Dendritic cell treated with granulocyte-macrophage colony-stimulating factor and Interleukin-4, amounts not matched to agents 40 ng/mL and 50 ng/mL, for 4 days (primary cell): ENCODE measurements at regions not wholly inside any gene's neighbourhood (a gene's known extent, or its start where the extent isn't known, plus 50 kb on each side); places are given as distances from the start of the nearest gene placed in this dataset.

Source experiments
- H3K27ac Mint-ChIP-seq: one replicate; pipeline ENCODE4 v1.8.0; 2022; ENCODE audit warnings: mild to moderate bottlenecking, mixed read lengths
- H3K27me3 Mint-ChIP-seq: one replicate; pipeline ENCODE4 v1.8.0; 2022; ENCODE audit warnings: mild to moderate bottlenecking, mixed read lengths
- H3K36me3 Mint-ChIP-seq: one replicate; pipeline ENCODE4 v1.8.0; 2022; ENCODE audit warnings: low read depth, mixed read lengths
- H3K4me1 Mint-ChIP-seq: one replicate; pipeline ENCODE4 v1.8.0; 2022; ENCODE audit warnings: low read depth, mixed read lengths
- H3K4me3 Mint-ChIP-seq: one replicate; pipeline ENCODE4 v1.8.0; 2022; ENCODE audit warnings: mild to moderate bottlenecking, moderate library complexity, mixed read lengths
- H3K9me3 Mint-ChIP-seq: one replicate; pipeline ENCODE4 v1.8.0; 2022; ENCODE audit warnings: mixed read lengths
- intact Hi-C: fragments of 100-400 bp; cut with micrococcal nuclease; formaldehyde crosslinking; loops from one replicate; pipeline ENCODE4 v1.15.0; 2022

DNA sequence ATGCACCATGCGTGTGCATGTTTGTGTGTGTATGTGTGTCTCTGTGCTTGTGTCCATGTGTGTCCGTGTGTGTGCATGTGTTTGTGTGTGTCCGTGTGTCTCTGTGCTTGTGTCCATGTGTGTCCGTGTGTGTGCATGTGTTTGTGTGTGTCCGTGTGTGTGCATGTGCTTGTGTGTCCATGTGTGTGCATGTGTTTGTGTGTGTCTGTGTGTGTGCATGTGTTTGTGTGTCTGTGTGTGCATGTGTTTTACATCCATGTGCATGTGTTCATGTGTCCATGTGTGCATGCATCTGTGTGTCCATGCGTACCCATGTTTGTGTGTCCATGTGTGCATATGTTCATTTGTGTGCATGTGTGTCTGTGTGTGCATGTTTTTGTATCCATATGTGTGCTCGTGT lies 100.5 kb downstream of the LBH start:
- H3K27me3 Mint-ChIP-seq = peaks cover 42% of the 10 kb centered on the region
- no peaks in the 10 kb centered on the region for H3K36me3 Mint-ChIP-seq
- peaks cover under 1% of the 10 kb centered on the region for H3K4me1 Mint-ChIP-seq
- no peak overlapping the region for H3K27ac Mint-ChIP-seq
- intact Hi-C loops = no loop called here
- no peak overlapping the region for H3K4me3 Mint-ChIP-seq
- peaks cover 13% of the 10 kb centered on the region for H3K9me3 Mint-ChIP-seq

- Mint-ChIP-seq H3K4me1 (peaks cover 7% of the 10 kb centered on the region), H3K4me3 (no peak overlapping the region), H3K36me3 (no peaks in the 10 kb centered on the region), H3K9me3 (peaks cover 13% of the 10 kb centered on the region), H3K27me3 (peaks cover 48% of the 10 kb centered on the region), H3K27ac (no peak overlapping the region)
- intact Hi-C loops = no loop called here
Measured at GRCh38 chr2:30332791-30333453, 101.6 kb downstream of the LBH start.

DNA sequence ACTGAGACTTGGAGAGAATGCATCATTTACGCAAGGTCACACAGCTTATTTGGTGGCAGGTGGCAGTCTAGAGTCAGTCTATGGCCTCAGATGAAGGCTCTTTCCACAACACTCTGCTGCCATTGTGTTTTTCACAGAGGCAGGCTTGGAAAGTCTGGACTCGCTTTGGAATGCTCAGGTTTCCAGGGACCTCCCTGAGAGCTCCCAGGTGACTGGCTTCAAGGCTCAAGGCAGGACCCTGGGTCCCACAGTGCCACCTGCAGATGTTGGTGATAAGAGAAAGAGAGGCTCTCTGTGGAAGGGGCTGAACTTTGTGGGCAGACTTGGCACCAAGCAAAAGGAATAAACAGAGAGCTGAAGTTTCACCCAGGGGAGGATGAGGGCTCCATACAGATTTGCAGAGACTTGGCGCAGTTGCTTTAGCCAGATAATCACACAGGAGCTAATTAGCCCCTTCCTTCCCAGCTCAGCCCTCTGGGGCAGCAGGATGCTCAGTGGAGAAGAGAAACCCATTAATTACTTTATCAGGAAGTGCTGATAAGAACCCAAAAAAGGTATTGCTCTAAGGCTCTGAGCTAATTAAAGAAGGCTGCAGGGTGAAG lies 103.5 kb downstream of the LBH start:
- H3K27me3 Mint-ChIP-seq = peaks cover 40% of the 10 kb centered on the region

GRCh38 chr2:30336084-30336483 lies 104.8 kb downstream of the LBH start:
- Mint-ChIP-seq H3K9me3 (peaks cover 11% of the 10 kb centered on the region), H3K27me3 (peaks cover 34% of the 10 kb centered on the region), H3K36me3 (no peaks in the 10 kb centered on the region), H3K27ac (no peak overlapping the region), H3K4me1 (peaks cover 7% of the 10 kb centered on the region), H3K4me3 (no peak overlapping the region)
- intact Hi-C loops = no loop called here

More for the DNA sequence above, 103.5 kb downstream of the LBH start:
- H3K9me3 Mint-ChIP-seq = peaks cover 13% of the 10 kb centered on the region
- no peak overlapping the region for H3K4me3 Mint-ChIP-seq
- H3K4me1 Mint-ChIP-seq = peaks cover 7% of the 10 kb centered on the region
- no peak overlapping the region for H3K27ac Mint-ChIP-seq
- H3K36me3 Mint-ChIP-seq = no peaks in the 10 kb centered on the region
- intact Hi-C loops = no loop called here

DNA sequence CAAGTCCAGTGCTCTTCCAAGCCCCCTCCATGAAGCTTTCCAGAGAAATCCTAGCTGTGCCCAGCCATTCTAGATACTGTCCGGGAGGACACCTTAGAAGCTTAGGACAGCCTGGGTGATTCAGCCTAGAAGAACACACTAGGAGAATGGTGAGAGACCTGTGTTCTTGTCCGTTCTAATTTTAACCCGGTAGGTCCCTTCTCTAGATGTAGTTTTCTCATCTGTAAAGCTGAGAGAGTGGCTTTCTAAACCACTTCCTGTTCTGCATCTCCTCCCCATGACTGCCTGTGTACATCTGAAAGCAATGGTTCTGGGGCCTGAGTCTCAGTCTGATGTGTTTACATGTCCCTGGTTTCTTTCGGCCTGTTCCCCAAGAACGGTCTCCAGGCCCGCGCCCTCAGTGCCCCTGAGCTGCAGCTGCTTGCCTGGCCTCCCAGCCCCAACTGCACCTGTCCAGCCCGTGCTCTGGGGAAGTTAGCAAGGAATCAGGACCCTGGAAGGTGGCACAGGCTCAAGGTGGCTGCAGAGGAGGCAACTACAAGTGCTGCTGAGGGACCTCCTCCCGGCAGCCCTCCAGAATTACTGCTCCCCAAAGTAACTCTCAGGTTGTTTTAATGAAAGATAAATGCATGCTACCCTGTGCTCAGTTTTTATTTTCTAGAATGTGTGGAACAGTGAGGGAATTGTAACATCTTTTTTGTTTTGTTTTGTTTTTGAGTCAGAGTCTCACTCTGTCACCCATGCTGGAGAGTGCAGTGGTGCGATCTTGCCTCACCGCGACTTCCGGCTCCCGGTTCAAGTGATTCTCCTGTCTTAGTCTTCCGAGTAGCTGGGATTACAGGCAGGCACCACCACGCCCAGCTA lies 105.9 kb downstream of the LBH start:
- Mint-ChIP-seq H3K27ac (no peak overlapping the region), H3K9me3 (peaks cover 5% of the 10 kb centered on the region), H3K36me3 (no peaks in the 10 kb centered on the region), H3K4me3 (no peak overlapping the region), H3K27me3 (peaks cover 34% of the 10 kb centered on the region), H3K4me1 (peaks cover 7% of the 10 kb centered on the region)
- intact Hi-C loops = no loop called here

- no peak overlapping the region for H3K27ac Mint-ChIP-seq
- H3K27me3 Mint-ChIP-seq = peaks cover 33% of the 10 kb centered on the region
- no peak overlapping the region for H3K4me3 Mint-ChIP-seq
- peaks cover 17% of the 10 kb centered on the region for H3K9me3 Mint-ChIP-seq
- H3K36me3 Mint-ChIP-seq = no peaks in the 10 kb centered on the region
- H3K4me1 Mint-ChIP-seq = peaks cover 7% of the 10 kb centered on the region
- intact Hi-C loops = no loop called here
Measured at GRCh38 chr2:30338475-30338874, 107.1 kb downstream of the LBH start.

GRCh38 chr2:30339071-30339470 lies 107.7 kb downstream of the LBH start:
- intact Hi-C loops = no loop called here
- H3K4me3 Mint-ChIP-seq = no peak overlapping the region
- H3K36me3 Mint-ChIP-seq = no peaks in the 10 kb centered on the region
- H3K4me1 Mint-ChIP-seq = peaks cover 7% of the 10 kb centered on the region
- H3K27me3 Mint-ChIP-seq = peaks cover 28% of the 10 kb centered on the region
- peaks cover 17% of the 10 kb centered on the region for H3K9me3 Mint-ChIP-seq
- H3K27ac Mint-ChIP-seq = no peak overlapping the region

GRCh38 chr2:30341500-30342267 lies 105.4 kb upstream of the LCLAT1 start:
- H3K27ac Mint-ChIP-seq = no peak overlapping the region
- no peak overlapping the region for H3K4me3 Mint-ChIP-seq
- H3K27me3 Mint-ChIP-seq = peaks cover 17% of the 10 kb centered on the region
- H3K9me3 Mint-ChIP-seq = peaks cover 17% of the 10 kb centered on the region
- H3K4me1 Mint-ChIP-seq = peaks cover 7% of the 10 kb centered on the region
- no peaks in the 10 kb centered on the region for H3K36me3 Mint-ChIP-seq
- intact Hi-C loops = no loop called here

DNA sequence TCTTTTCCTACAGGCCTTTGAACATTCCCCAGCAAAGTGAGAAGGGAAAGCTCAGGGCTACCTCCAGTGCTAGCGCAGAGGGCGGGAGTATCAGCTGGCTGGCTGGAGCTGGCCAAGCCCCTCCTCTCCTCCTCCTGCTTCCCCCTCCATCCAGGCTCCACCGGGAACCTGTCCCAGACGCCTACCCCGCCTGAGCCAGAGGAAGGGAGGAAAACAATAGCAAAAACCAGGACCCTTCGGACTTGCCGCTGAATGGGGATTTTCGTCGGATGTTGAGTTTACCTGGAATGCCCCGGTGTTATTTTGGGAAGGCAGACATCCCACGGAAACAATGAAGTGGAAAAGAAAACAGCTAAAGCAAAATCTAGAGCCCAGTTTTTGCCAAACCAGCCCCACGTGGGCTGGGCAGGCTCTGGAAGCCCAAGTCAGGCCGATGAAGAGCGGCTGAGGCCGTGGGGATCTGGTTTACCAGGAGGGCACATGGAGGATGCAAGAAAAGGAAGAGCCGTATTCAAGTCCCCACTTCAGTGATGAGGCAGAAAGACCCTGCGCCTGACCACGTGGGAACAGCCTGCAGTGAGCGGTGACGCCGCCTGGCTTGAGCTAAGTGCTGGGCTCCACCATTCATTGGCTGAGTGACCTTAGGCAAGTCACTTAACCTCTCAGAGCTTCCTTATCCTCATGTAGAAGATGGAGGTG lies 100.4 kb upstream of the LCLAT1 start:
- no peak overlapping the region for H3K27ac Mint-ChIP-seq
- peaks cover 15% of the 10 kb centered on the region for H3K27me3 Mint-ChIP-seq
- no peaks in the 10 kb centered on the region for H3K4me1 Mint-ChIP-seq
- no peak overlapping the region for H3K4me3 Mint-ChIP-seq
- H3K36me3 Mint-ChIP-seq = no peaks in the 10 kb centered on the region
- H3K9me3 Mint-ChIP-seq = peaks cover 17% of the 10 kb centered on the region
- intact Hi-C loops = no loop called here

- Mint-ChIP-seq H3K27ac (no peak overlapping the region), H3K4me1 (no peaks in the 10 kb centered on the region)
Measured at GRCh38 chr2:30348825-30349224, 98.2 kb upstream of the LCLAT1 start.

DNA sequence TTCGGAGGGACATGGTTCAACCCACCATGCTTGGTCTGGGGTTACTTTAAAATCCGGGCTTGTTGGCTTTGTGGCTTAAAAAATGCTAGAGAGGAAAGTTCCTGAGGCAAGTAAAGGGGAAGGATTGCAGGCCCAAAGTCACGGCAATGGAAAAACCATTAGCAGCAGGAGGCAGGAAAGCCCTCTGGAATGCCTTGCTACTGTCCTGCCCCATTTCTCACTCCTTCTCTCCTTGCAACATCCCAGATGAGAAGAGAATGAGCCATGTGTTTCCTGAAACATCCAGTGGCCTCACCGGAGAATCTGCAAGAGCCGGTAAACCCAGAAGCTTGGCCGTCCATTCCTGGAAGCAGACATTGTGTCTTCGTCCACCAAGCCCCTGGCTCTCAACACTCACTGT lies 97.4 kb upstream of the LCLAT1 start:
- Mint-ChIP-seq H3K27ac (no peak overlapping the region), H3K4me1 (no peaks in the 10 kb centered on the region)

More at GRCh38 chr2:30348825-30349224, 98.2 kb upstream of the LCLAT1 start:
- H3K9me3 Mint-ChIP-seq = no peaks in the 10 kb centered on the region
- no peak overlapping the region for H3K4me3 Mint-ChIP-seq
- intact Hi-C loops = no loop called here
- peaks cover 15% of the 10 kb centered on the region for H3K27me3 Mint-ChIP-seq
- H3K36me3 Mint-ChIP-seq = no peaks in the 10 kb centered on the region

DNA sequence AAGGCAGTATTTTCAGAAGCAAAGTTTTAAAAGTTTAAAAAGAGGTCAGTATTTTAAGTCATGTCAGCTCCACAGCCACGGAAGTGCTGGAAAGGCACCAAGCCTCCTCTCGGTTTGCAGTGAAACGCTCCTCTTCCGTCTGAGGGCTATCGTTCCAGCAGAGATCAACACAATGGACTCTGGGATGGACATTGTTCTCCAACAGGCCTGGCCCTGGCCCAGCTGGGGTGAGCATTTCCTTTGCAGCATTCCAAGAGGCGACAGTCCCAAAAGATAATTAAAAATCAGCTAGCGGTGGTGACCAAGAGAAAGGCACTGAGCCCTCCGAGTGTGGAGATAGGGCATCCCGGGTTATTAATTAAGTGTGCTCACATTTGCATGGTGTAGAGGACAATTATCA lies 95.9 kb upstream of the LCLAT1 start:
- intact Hi-C loops = no loop called here
- H3K36me3 Mint-ChIP-seq = no peaks in the 10 kb centered on the region
- H3K4me1 Mint-ChIP-seq = no peaks in the 10 kb centered on the region
- no peak overlapping the region for H3K27ac Mint-ChIP-seq
- H3K27me3 Mint-ChIP-seq = peaks cover 17% of the 10 kb centered on the region
- H3K4me3 Mint-ChIP-seq = no peak overlapping the region
- H3K9me3 Mint-ChIP-seq = no peaks in the 10 kb centered on the region

More for the DNA sequence above, 97.4 kb upstream of the LCLAT1 start:
- Mint-ChIP-seq H3K36me3 (no peaks in the 10 kb centered on the region), H3K4me3 (no peak overlapping the region), H3K27me3 (peaks cover 15% of the 10 kb centered on the region), H3K9me3 (no peaks in the 10 kb centered on the region)
- intact Hi-C loops = no loop called here

- no peaks in the 10 kb centered on the region for H3K36me3 Mint-ChIP-seq
- H3K4me3 Mint-ChIP-seq = no peak overlapping the region
- H3K9me3 Mint-ChIP-seq = no peaks in the 10 kb centered on the region
- no peaks in the 10 kb centered on the region for H3K4me1 Mint-ChIP-seq
- no peak overlapping the region for H3K27ac Mint-ChIP-seq
- H3K27me3 Mint-ChIP-seq = peaks cover 16% of the 10 kb centered on the region
- intact Hi-C loops = no loop called here
Measured at GRCh38 chr2:30351949-30352348, 95.1 kb upstream of the LCLAT1 start.
